ENCODE measurements at regions not wholly inside any gene's neighbourhood (a gene's known extent, or its start where the extent isn't known, plus 50 kb on each side); places are given as distances from the start of the nearest gene placed in this dataset.
"Not testable (repeated sequence)": the region's sequence is repeated elsewhere in the genome, so short reads cannot be mapped to it uniquely, and the experiment has no call there.

- TF ChIP-seq POLR2AphosphoS5 (IDR thresholded peaks at IDR 0.05; ENCODE audit: control insufficient read depth, insufficient read depth, low read depth, low read length), result peak; percentile 87
- TF ChIP-seq EP400 (IDR thresholded peaks at IDR 0.05), result peak; percentile 23; the same call in 1 of the 2 replicates
- TF ChIP-seq ATF1 (CRISPR knock-in tag; IDR thresholded peaks at IDR 0.05), result not testable (repeated sequence)
- TF ChIP-seq ATF1 (tag; IDR thresholded peaks at IDR 0.05), result peak; percentile 20; the same call in 1 of the 2 replicates
- TF ChIP-seq TAF9B (IDR thresholded peaks at IDR 0.05; ENCODE audit: partially characterized antibody), result peak; percentile 51
- TF ChIP-seq RBFOX2 (IDR thresholded peaks at IDR 0.05; ENCODE audit: low read depth, low read length), result peak; percentile 80
- TF ChIP-seq ZKSCAN1 (IDR thresholded peaks at IDR 0.05; ENCODE audit: low read depth, low read length), result 0 out of 2 replicates have a peak, but pooled peaks have one; percentile 12
- 0 out of 6 replicates have a peak, but pooled peaks of 1 of the 3 experiments have one; percentile 27 for TF ChIP-seq ZBTB11 (CRISPR knock-in tag; IDR thresholded peaks at IDR 0.05)
- peak; percentile 94 for TF ChIP-seq TBP (optimal IDR thresholded peaks at IDR 0.05; ENCODE audit: low read depth, low read length)
- TF ChIP-seq FOS (IDR thresholded peaks at IDR 0.05; ENCODE audit: extremely low read depth, insufficient read length), result peak; percentile 65
- peak; percentile 96 to 97 for TF ChIP-seq MLLT1 (IDR thresholded peaks at IDR 0.05)
- peak; percentile 65 for TF ChIP-seq RBM25 (IDR thresholded peaks at IDR 0.05; ENCODE audit: low read depth, low read length, severe bottlenecking)
- TF ChIP-seq TAF7 (tag; IDR thresholded peaks at IDR 0.05), result peak; percentile 60
- TF ChIP-seq BCLAF1 (IDR thresholded peaks at IDR 0.05; ENCODE audit: borderline replicate concordance in 1 of 2, control insufficient read depth in 1 of 2, low read depth in 2 of 2, low read length in 1 of 2), result peak in 1 of 2 experiments; percentile 84; a peak in 1 of 4 replicates
- TF ChIP-seq GTF2B (IDR thresholded peaks at IDR 0.05; ENCODE audit: extremely low read depth, insufficient read length), result peak; percentile 69
- peak in 1 of 3 experiments; percentile 22 for TF ChIP-seq YY1 (IDR thresholded peaks at IDR 0.05; ENCODE audit: borderline replicate concordance in 1 of 3, control insufficient read depth in 1 of 3, extremely low read depth in 1 of 3, insufficient read depth in 3 of 3, insufficient read length in 1 of 3, insufficient replicate concordance in 2 of 3, low read depth in 1 of 3, low read length in 2 of 3)
Observed at GRCh38 chr17:21612123-21613070, 79.9 kb upstream of the KCNJ18 start (continued).
